Endodermal cell (in vitro differentiated cells): ENCODE measurements at regions not wholly inside any gene's neighbourhood (a gene's known extent, or its start where the extent isn't known, plus 50 kb on each side); places are given as distances from the start of the nearest gene placed in this dataset.

ENCODE experiments used
- DNase-seq: peaks from one replicate; pipeline ENCODE4 v3.0.0-alpha.2; 2017
- H3K27ac ChIP-seq: 2 replicates; pipeline ENCODE4 v1.5.1; 2013; ENCODE audit warnings: mild to moderate bottlenecking, low read depth, low read length, moderate library complexity
- H3K27me3 ChIP-seq: 2 replicates; pipeline ENCODE4 v1.6.1; 2013; ENCODE audit warnings: mild to moderate bottlenecking, low read length, moderate library complexity; ENCODE audit not compliant: insufficient read depth, control insufficient read depth, poor library complexity, severe bottlenecking
- H3K36me3 ChIP-seq: 2 replicates; pipeline ENCODE4 v1.7.0; 2013; ENCODE audit warnings: mild to moderate bottlenecking, low read length, moderate library complexity; ENCODE audit not compliant: control insufficient read depth, insufficient read depth
- H3K4me1 ChIP-seq: one replicate; pipeline ENCODE4 v1.7.0; 2013; ENCODE audit warnings: low read length; ENCODE audit not compliant: control insufficient read depth, insufficient read depth
- H3K4me3 ChIP-seq: 2 replicates; pipeline ENCODE4 v1.5.1; 2013; ENCODE audit warnings: mild to moderate bottlenecking, low read length, moderate library complexity
- H3K9ac ChIP-seq: 2 replicates; pipeline ENCODE4 v1.6.1; 2013; ENCODE audit warnings: mild to moderate bottlenecking, low read length, moderate library complexity; ENCODE audit not compliant: poor library complexity, severe bottlenecking; ENCODE audit errors: extremely low read depth
- H3K9me3 ChIP-seq: 2 replicates; pipeline ENCODE4 v1.6.1; 2013; ENCODE audit warnings: mild to moderate bottlenecking, low read length, moderate library complexity; ENCODE audit not compliant: control insufficient read depth
- H3K27ac Mint-ChIP-seq: 2 replicates; pipeline ENCODE4 v1.8.0; 2020; ENCODE audit warnings: mixed read lengths
- H3K27me3 Mint-ChIP-seq: 2 replicates; pipeline ENCODE4 v1.8.0; 2021; ENCODE audit warnings: mild to moderate bottlenecking, mixed read lengths; ENCODE audit not compliant: insufficient read depth
- H3K36me3 Mint-ChIP-seq: 2 replicates; pipeline ENCODE4 v1.8.0; 2020; ENCODE audit warnings: low read depth, mixed read lengths
- H3K4me1 Mint-ChIP-seq: 2 replicates; pipeline ENCODE4 v1.8.0; 2020; ENCODE audit warnings: mixed read lengths
- H3K4me3 Mint-ChIP-seq: 2 replicates; pipeline ENCODE4 v1.8.0; 2020; ENCODE audit warnings: mild to moderate bottlenecking, moderate library complexity, mixed read lengths
- H3K9me3 Mint-ChIP-seq: 2 replicates; pipeline ENCODE4 v1.8.0; 2020; ENCODE audit warnings: mild to moderate bottlenecking, mixed read lengths
- WGBS, 2 experiments: methylation state at CpG; one replicate each; pipeline versions ENCODE4 v1.1.5 to v1.1.7; 2013; ENCODE audit warnings: missing lambda C conversion rate in 2 of 2, mixed read lengths in 1 of 2; ENCODE audit not compliant: insufficient coverage in 1 of 2, insufficient read length in 1 of 2; 5-methylcytosine and 5-hydroxymethylcytosine counted together
- TF ChIP-seq, protein P1 (sequence below): fragments of 200-600 bp; sonication (generic); conservative IDR thresholded peaks from 2 replicates; pipeline ENCODE4 v1.5.0; 2021; ENCODE audit warnings: antibody characterized with exemption, mild to moderate bottlenecking

DNA sequence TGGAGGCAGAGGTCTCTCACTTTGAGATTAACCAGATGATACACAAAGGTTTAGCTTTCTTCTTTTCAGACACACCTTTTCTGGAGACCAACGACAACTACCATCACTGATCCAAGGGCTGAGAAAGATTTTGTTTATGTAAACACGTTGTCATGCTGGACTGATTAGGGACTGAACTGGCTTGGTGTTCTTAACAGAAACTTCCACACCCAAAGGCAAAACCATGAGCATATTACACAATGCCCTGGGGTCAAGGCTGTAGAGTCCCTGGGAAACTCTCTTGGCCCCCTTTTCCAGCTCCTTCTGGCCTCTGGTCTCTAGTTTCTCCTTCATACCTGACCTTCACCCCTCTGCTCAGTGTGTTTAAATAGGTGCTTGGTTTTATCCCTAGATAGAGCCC, 447.0 kb upstream of the TCF4 start:
- Histone ChIP-seq H3K4me1 (no peaks in the 10 kb centered on the region), H3K27me3 (no peaks in the 10 kb centered on the region), H3K4me3 (no peak overlapping the region), H3K36me3 (no peaks in the 10 kb centered on the region), H3K27ac (no peak overlapping the region), H3K9me3 (peaks cover 28% of the 10 kb centered on the region), H3K9ac (no peak overlapping the region)
- H3K36me3 Mint-ChIP-seq: peaks cover 5% of the 10 kb centered on the region
- H3K27ac Mint-ChIP-seq: no peak overlapping the region
- no peak overlapping the region for H3K4me3 Mint-ChIP-seq
- TF ChIP-seq, protein P1, sequence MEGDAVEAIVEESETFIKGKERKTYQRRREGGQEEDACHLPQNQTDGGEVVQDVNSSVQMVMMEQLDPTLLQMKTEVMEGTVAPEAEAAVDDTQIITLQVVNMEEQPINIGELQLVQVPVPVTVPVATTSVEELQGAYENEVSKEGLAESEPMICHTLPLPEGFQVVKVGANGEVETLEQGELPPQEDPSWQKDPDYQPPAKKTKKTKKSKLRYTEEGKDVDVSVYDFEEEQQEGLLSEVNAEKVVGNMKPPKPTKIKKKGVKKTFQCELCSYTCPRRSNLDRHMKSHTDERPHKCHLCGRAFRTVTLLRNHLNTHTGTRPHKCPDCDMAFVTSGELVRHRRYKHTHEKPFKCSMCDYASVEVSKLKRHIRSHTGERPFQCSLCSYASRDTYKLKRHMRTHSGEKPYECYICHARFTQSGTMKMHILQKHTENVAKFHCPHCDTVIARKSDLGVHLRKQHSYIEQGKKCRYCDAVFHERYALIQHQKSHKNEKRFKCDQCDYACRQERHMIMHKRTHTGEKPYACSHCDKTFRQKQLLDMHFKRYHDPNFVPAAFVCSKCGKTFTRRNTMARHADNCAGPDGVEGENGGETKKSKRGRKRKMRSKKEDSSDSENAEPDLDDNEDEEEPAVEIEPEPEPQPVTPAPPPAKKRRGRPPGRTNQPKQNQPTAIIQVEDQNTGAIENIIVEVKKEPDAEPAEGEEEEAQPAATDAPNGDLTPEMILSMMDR: no peak
- H3K9me3 Mint-ChIP-seq: peaks cover 33% of the 10 kb centered on the region
- WGBS, 2 experiments: 90 to 95% methylated on average over 2 of the region's 2 CpGs
- DNase-seq: no peak
- H3K4me1 Mint-ChIP-seq: no peaks in the 10 kb centered on the region
- no peaks in the 10 kb centered on the region for H3K27me3 Mint-ChIP-seq

GRCh38 chr18:56030060-56030459, 442.1 kb upstream of the TCF4 start:
- TF ChIP-seq, protein P1: no peak
- Mint-ChIP-seq H3K4me3 (no peak overlapping the region), H3K4me1 (no peaks in the 10 kb centered on the region), H3K27me3 (no peaks in the 10 kb centered on the region), H3K9me3 (peaks cover 30% of the 10 kb centered on the region), H3K36me3 (peaks cover 8% of the 10 kb centered on the region), H3K27ac (no peak overlapping the region)
- Histone ChIP-seq H3K9me3 (peaks cover 25% of the 10 kb centered on the region), H3K4me3 (no peak overlapping the region), H3K36me3 (no peaks in the 10 kb centered on the region), H3K4me1 (no peaks in the 10 kb centered on the region), H3K27me3 (no peaks in the 10 kb centered on the region), H3K9ac (no peak overlapping the region), H3K27ac (no peak overlapping the region)
- no peak for DNase-seq
- 60 to 87% methylated on average over 1 to 3 of the region's 3 CpGs for WGBS, 2 experiments

DNA sequence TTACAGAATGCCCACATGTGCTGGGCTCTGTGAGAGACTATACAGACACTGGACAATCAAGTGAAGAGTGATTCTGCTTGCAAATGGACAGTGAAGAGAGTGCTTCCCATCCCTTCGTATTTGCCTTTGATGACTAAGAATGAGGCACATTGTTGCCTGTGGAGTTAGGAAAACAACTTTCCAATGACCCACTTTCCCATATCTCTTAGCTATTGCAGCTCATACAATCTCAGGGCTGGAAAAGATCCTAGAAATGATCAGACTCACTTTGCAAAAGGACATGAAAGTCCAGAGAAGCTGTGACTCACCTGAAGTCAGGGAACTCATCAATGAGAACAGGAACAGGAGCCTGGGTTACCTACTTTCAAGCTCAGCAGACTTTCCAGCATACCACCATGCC, 440.5 kb upstream of the TCF4 start:
- Histone ChIP-seq H3K9ac (no peak overlapping the region), H3K9me3 (peaks cover 14% of the 10 kb centered on the region), H3K27ac (no peak overlapping the region), H3K4me1 (no peaks in the 10 kb centered on the region), H3K4me3 (no peak overlapping the region), H3K36me3 (no peaks in the 10 kb centered on the region), H3K27me3 (no peaks in the 10 kb centered on the region)
- Mint-ChIP-seq H3K27me3 (no peaks in the 10 kb centered on the region), H3K4me3 (no peak overlapping the region), H3K9me3 (peaks cover 17% of the 10 kb centered on the region), H3K27ac (no peak overlapping the region), H3K4me1 (no peaks in the 10 kb centered on the region), H3K36me3 (peaks cover 5% of the 10 kb centered on the region)
- 71% methylated on average over 1 of the region's 1 CpG; no CpG with 5 or more reads in 1 of the 2 experiments for WGBS, 2 experiments
- TF ChIP-seq, protein P1: no peak
- no peak for DNase-seq
